Skin epidermis (tissue), 12 donors: ENCODE measurements at regions not wholly inside any gene's neighbourhood (a gene's known extent, or its start where the extent isn't known, plus 50 kb on each side); places are given as distances from the start of the nearest gene placed in this dataset.
A peak's percentile ranks its signal among the peaks of the same experiment; 100 is the strongest.
"Not testable (repeated sequence)": the region's sequence is repeated elsewhere in the genome, so short reads cannot be mapped to it uniquely, and the experiment has no call there.

Experiments used
- H3K27ac ChIP-seq, 21 experiments: fragments of 200-600 bp; sonication (generic) in 11 of 21; one replicate each; pipeline ENCODE4 v1.5.0; 2020; ENCODE audit warnings: mild to moderate bottlenecking in 3 of 21, inconsistent platforms in 2 of 21, moderate library complexity in 2 of 21
- H3K4me3 ChIP-seq, 7 experiments: fragments of 200-600 bp; sonication (generic) in 2 of 7; one replicate each; pipeline ENCODE4 v1.5.0; 2020; ENCODE audit warnings: inconsistent platforms in 2 of 7, mild to moderate bottlenecking in 2 of 7, moderate library complexity in 1 of 7

GRCh38 chr3:177792311-177793030, 595.2 kb upstream of the TBL1XR1 start:
- H3K27ac ChIP-seq, result no peak overlapping the region

GRCh38 chr3:177793451-177793850, 596.2 kb upstream of the TBL1XR1 start:
- Histone ChIP-seq H3K4me3 (no peak overlapping the region), H3K27ac (no peak overlapping the region)

More at GRCh38 chr3:177792311-177793030, 595.2 kb upstream of the TBL1XR1 start:
- no peak overlapping the region for H3K4me3 ChIP-seq

- no peak overlapping the region for H3K27ac ChIP-seq
- no peak overlapping the region for H3K4me3 ChIP-seq
These were observed 597.9 kb upstream of the TBL1XR1 start for GRCh38 chr3:177795216-177795615.

GRCh38 chr3:177795859-177796258, 598.6 kb upstream of the TBL1XR1 start:
- Histone ChIP-seq H3K27ac (no peak overlapping the region), H3K4me3 (no peak overlapping the region)

GRCh38 chr3:177800147-177800546, 602.9 kb upstream of the TBL1XR1 start:
- not testable (repeated sequence) for H3K4me3 ChIP-seq, H3K27ac ChIP-seq

GRCh38 chr3:177800561-177800960, 603.3 kb upstream of the TBL1XR1 start:
- Histone ChIP-seq H3K27ac (no peak overlapping the region), H3K4me3 (no peak overlapping the region)

GRCh38 chr3:177802151-177802900, 605.0 kb upstream of the TBL1XR1 start:
- no peak overlapping the region for H3K27ac ChIP-seq
- no peak overlapping the region for H3K4me3 ChIP-seq

- no peak overlapping the region for H3K4me3 ChIP-seq
- H3K27ac ChIP-seq, result no peak overlapping the region
These were observed 606.2 kb upstream of the TBL1XR1 start for GRCh38 chr3:177803500-177803899.

- H3K27ac ChIP-seq, result no peak overlapping the region
- H3K4me3 ChIP-seq, result no peak overlapping the region
These were observed 606.8 kb upstream of the TBL1XR1 start for GRCh38 chr3:177804032-177804431.

- no peak overlapping the region for H3K4me3 ChIP-seq
- no peak overlapping the region for H3K27ac ChIP-seq
These were observed 607.4 kb upstream of the TBL1XR1 start for GRCh38 chr3:177804646-177805045.

GRCh38 chr3:177807150-177807875, 610.0 kb upstream of the TBL1XR1 start:
- Histone ChIP-seq H3K27ac (no peak overlapping the region), H3K4me3 (no peak overlapping the region)

- H3K27ac ChIP-seq, result peak overlapping the region in 2 of 21 experiments; percentile 4 to 13
- not testable (repeated sequence) for H3K4me3 ChIP-seq
These were observed 611.7 kb upstream of the TBL1XR1 start for GRCh38 chr3:177808928-177809478.

GRCh38 chr3:177810162-177810623, 612.9 kb upstream of the TBL1XR1 start:
- Histone ChIP-seq H3K4me3 (no peak overlapping the region), H3K27ac (peak overlapping the region in 6 of 21 experiments; percentile 3 to 69 (median 36))

- H3K27ac ChIP-seq, result peak overlapping the region in 3 of 21 experiments; percentile 3 to 39 (median 8)
- H3K4me3 ChIP-seq, result no peak overlapping the region
These were observed 613.8 kb upstream of the TBL1XR1 start for GRCh38 chr3:177811112-177811511.

GRCh38 chr3:177811835-177812234, 614.6 kb upstream of the TBL1XR1 start:
- H3K27ac ChIP-seq, result no peak overlapping the region
- no peak overlapping the region for H3K4me3 ChIP-seq

- Histone ChIP-seq H3K27ac (peak overlapping the region in 2 of 21 experiments; percentile 4 to 10), H3K4me3 (no peak overlapping the region)
These were observed 615.2 kb upstream of the TBL1XR1 start for GRCh38 chr3:177812492-177812891.

- no peak overlapping the region for H3K4me3 ChIP-seq
- H3K27ac ChIP-seq, result peak overlapping the region in 1 of 21 experiments; percentile 10
These were observed 616.0 kb upstream of the TBL1XR1 start for GRCh38 chr3:177813322-177813721.

GRCh38 chr3:177816667-177817208, 619.5 kb upstream of the TBL1XR1 start:
- Histone ChIP-seq H3K4me3 (no peak overlapping the region), H3K27ac (peak overlapping the region in 4 of 21 experiments; percentile 9 to 48 (median 18))

- no peak overlapping the region for H3K4me3 ChIP-seq
- no peak overlapping the region for H3K27ac ChIP-seq
These were observed 620.5 kb upstream of the TBL1XR1 start for GRCh38 chr3:177817751-177818150.
